Sigmoid colon (tissue), 4 donors: ENCODE measurements at regions not wholly inside any gene's neighbourhood (a gene's known extent, or its start where the extent isn't known, plus 50 kb on each side); places are given as distances from the start of the nearest gene placed in this dataset.

Experiments
- POLR2A ChIP-seq, 2 donors: fragments of 450-650 bp; IDR thresholded peaks; one replicate each; pipeline ENCODE4 v1.6.1; 2016; ENCODE audit warnings: antibody characterized with exemption in 2 of 2, mild to moderate bottlenecking in 2 of 2, moderate library complexity in 2 of 2
- POLR2AphosphoS5 ChIP-seq, 4 donors: sonication (generic); formaldehyde crosslinking; IDR thresholded peaks; one replicate each; pipeline ENCODE4 v1.6.1; 2017; ENCODE audit warnings: antibody characterized with exemption in 4 of 4
- TF ChIP-seq, protein P1 (sequence below), 4 experiments: fragments of 450-650 bp in 3 of 4; fragments of 200-600 bp in 1 of 4; IDR thresholded peaks; one replicate each; pipeline ENCODE4 v1.5.1; 2016 to 2019; ENCODE audit warnings: antibody characterized with exemption in 4 of 4, mild to moderate bottlenecking in 3 of 4, moderate library complexity in 2 of 4

- TF ChIP-seq, protein P1, sequence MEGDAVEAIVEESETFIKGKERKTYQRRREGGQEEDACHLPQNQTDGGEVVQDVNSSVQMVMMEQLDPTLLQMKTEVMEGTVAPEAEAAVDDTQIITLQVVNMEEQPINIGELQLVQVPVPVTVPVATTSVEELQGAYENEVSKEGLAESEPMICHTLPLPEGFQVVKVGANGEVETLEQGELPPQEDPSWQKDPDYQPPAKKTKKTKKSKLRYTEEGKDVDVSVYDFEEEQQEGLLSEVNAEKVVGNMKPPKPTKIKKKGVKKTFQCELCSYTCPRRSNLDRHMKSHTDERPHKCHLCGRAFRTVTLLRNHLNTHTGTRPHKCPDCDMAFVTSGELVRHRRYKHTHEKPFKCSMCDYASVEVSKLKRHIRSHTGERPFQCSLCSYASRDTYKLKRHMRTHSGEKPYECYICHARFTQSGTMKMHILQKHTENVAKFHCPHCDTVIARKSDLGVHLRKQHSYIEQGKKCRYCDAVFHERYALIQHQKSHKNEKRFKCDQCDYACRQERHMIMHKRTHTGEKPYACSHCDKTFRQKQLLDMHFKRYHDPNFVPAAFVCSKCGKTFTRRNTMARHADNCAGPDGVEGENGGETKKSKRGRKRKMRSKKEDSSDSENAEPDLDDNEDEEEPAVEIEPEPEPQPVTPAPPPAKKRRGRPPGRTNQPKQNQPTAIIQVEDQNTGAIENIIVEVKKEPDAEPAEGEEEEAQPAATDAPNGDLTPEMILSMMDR (IDR thresholded peaks at IDR 0.05), result no peak
- TF ChIP-seq POLR2AphosphoS5 (IDR thresholded peaks at IDR 0.05), result no peak
- TF ChIP-seq POLR2A (IDR thresholded peaks at IDR 0.05), result no peak
These were observed 359.5 kb upstream of the FGF16 start for GRCh38 chrX:77087529-77088169.
